Fibroblast of the aortic adventitia (primary cell): ENCODE measurements at regions not wholly inside any gene's neighbourhood (a gene's known extent, or its start where the extent isn't known, plus 50 kb on each side); places are given as distances from the start of the nearest gene placed in this dataset. TPM values are rescaled to one million over a fixed set of nuclear protein-coding genes. Genes with fewer than 3 reads are reported as not detected.

Experiments
- DNase-seq: peaks from one replicate; pipeline ENCODE4 v3.0.0-alpha.2; 2010; ENCODE audit warnings: low read depth
- H3K4me3 ChIP-seq: 2 replicates; pipeline ENCODE4 v1.5.1; 2011; ENCODE audit warnings: low read depth, mild to moderate bottlenecking, control low read depth, low read length, moderate library complexity
- small RNA-seq: library from RNA; depleted of rRNA; stranded (forward); fragments of <200 nt; gene quantifications from one replicate; pipeline ENCODE3, GENCODE V24; 2012
- TF ChIP-seq, protein P1 (sequence below): IDR thresholded peaks from 2 replicates; pipeline ENCODE4 v1.5.1; 2011; ENCODE audit warnings: mild to moderate bottlenecking, low read length, control low read depth, inconsistent platforms; ENCODE audit not compliant: insufficient read depth

GRCh38 chr3:124671106-124671505 is 59.1 kb upstream of the UMPS start:
- H3K4me3 ChIP-seq = no peak overlapping the region
- TF ChIP-seq, protein P1, sequence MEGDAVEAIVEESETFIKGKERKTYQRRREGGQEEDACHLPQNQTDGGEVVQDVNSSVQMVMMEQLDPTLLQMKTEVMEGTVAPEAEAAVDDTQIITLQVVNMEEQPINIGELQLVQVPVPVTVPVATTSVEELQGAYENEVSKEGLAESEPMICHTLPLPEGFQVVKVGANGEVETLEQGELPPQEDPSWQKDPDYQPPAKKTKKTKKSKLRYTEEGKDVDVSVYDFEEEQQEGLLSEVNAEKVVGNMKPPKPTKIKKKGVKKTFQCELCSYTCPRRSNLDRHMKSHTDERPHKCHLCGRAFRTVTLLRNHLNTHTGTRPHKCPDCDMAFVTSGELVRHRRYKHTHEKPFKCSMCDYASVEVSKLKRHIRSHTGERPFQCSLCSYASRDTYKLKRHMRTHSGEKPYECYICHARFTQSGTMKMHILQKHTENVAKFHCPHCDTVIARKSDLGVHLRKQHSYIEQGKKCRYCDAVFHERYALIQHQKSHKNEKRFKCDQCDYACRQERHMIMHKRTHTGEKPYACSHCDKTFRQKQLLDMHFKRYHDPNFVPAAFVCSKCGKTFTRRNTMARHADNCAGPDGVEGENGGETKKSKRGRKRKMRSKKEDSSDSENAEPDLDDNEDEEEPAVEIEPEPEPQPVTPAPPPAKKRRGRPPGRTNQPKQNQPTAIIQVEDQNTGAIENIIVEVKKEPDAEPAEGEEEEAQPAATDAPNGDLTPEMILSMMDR = no peak

DNA sequence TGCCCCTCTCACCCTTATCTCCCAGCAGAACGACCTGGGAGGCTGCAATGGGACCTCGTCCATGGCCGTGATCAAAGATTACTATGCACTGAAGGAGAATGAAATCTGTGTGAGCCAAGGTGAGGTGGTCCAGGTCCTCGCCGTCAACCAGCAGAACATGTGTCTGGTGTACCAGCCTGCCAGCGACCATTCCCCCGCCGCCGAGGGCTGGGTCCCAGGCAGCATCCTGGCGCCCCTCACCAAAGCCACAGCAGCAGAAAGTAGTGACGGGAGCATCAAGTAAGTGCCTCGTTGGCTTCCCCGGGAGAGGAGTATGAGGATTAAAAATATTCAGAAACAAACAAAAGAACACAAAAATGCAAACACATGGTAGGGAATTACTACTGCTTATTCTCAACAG is 55.9 kb upstream of the UMPS start:
- TF ChIP-seq, protein P1 = no peak
- DNase-seq = no peak
- no peak overlapping the region for H3K4me3 ChIP-seq

More at GRCh38 chr3:124671106-124671505, 59.1 kb upstream of the UMPS start:
- DNase-seq = no peak

GRCh38 chr3:124676236-124676635 is 54.0 kb upstream of the UMPS start:
- TF ChIP-seq, protein P1 = no peak
- no peak overlapping the region for H3K4me3 ChIP-seq
- DNase-seq = peak; percentile 86

GRCh38 chr3:124679048-124679638 is 51.1 kb upstream of the UMPS start:
- no peak for DNase-seq
- TF ChIP-seq, protein P1 = no peak
- no peak overlapping the region for H3K4me3 ChIP-seq

Small RNAs in the stretch of these regions (small RNA-seq; reads per million reads assigned to genes)
- gene MIR5002 (not detected), gene MIR6083 (not detected), gene RNU6-143P (not detected)
